PC-9 (cell line): ENCODE measurements at regions not wholly inside any gene's neighbourhood (a gene's known extent, or its start where the extent isn't known, plus 50 kb on each side); places are given as distances from the start of the nearest gene placed in this dataset.

ENCODE experiments used
- CTCF ChIP-seq: fragments of 200-600 bp; sonication (generic); conservative IDR thresholded peaks from 2 replicates; pipeline ENCODE4 v1.6.1; 2017; ENCODE audit warnings: mixed run types, antibody characterized with exemption, mild to moderate bottlenecking, moderate library complexity
- EZH2 ChIP-seq: fragments of 200-600 bp; sonication (generic); IDR thresholded peaks from 2 replicates; pipeline ENCODE4 v1.8.0; 2017; ENCODE audit warnings: antibody characterized with exemption, low read depth

DNA sequence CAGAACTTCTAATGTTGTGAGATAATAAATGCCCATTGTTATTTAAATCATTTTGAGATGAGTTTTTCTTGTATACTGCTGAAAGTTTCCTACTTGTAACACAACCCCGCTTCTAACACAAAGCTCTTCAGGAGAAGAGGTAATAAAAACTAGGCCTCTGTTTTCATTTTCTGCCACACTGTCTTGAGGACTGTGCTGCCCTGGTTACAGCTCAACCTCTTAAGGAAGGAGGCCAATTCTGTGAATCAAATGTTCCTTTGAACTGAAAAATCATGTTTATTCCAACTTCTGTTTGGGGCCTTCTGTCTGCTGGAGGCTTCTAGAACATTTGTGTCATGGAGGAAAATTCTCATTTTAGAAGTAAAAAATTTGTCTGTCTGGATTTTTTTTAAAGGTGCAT lies 100.3 kb downstream of the LRIG3 start:
- TF ChIP-seq CTCF (no peak), EZH2 (no peak)
